Progenitor cell of endocrine pancreas (in vitro differentiated cells): ENCODE measurements at regions not wholly inside any gene's neighbourhood (a gene's known extent, or its start where the extent isn't known, plus 50 kb on each side); places are given as distances from the start of the nearest gene placed in this dataset.

Experiments
- DNase-seq: peaks from one replicate; pipeline ENCODE4 v3.0.0; 2021; ENCODE audit warnings: low spot score; ENCODE audit not compliant: unreplicated experiment
- H3K27ac Mint-ChIP-seq: 2 replicates; pipeline ENCODE4 v1.8.0; 2021; ENCODE audit warnings: mild to moderate bottlenecking, moderate library complexity, mixed read lengths
- H3K27me3 Mint-ChIP-seq: 2 replicates; pipeline ENCODE4 v1.8.0; 2021; ENCODE audit warnings: mixed read lengths
- H3K36me3 Mint-ChIP-seq: 2 replicates; pipeline ENCODE4 v1.8.0; 2022; ENCODE audit warnings: mixed read lengths; ENCODE audit not compliant: insufficient read depth
- H3K4me1 Mint-ChIP-seq: 2 replicates; pipeline ENCODE4 v1.8.0; 2021; ENCODE audit warnings: low read depth, mixed read lengths
- H3K4me3 Mint-ChIP-seq: 2 replicates; pipeline ENCODE4 v1.8.0; 2021; ENCODE audit warnings: low read depth, mild to moderate bottlenecking, moderate library complexity, mixed read lengths
- H3K9me3 Mint-ChIP-seq: 2 replicates; pipeline ENCODE4 v1.8.0; 2021; ENCODE audit warnings: low read depth, mixed read lengths
- CTCF ChIP-seq: fragments of 200-600 bp; sonication (generic); IDR thresholded peaks from one replicate; pipeline ENCODE4 v1.5.0; 2021; ENCODE audit warnings: antibody characterized with exemption, mild to moderate bottlenecking; ENCODE audit not compliant: unreplicated experiment

DNA sequence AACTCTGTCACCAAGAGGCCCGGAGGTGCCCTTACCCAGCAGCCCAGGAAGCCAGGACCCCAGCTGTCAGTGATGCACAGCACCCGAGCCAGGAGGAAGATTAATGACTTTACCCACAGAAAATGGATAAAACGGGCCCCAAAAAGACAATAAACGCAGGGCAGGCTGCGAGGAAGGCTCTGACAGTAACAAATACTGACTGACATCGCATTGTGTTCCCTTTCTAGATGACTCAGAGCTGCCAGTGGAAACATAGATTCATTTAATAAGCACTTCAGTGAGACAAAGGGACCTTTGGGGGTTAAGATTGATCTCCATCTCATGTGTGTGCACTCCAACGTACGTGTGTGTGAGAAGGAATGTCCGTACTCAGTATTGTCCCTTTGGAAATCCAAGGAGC lies 225.3 kb upstream of the PPP2R3A start:
- Mint-ChIP-seq H3K36me3 (no peaks in the 10 kb centered on the region), H3K4me1 (no peaks in the 10 kb centered on the region), H3K27ac (no peak overlapping the region), H3K4me3 (no peak overlapping the region), H3K27me3 (no peaks in the 10 kb centered on the region), H3K9me3 (peaks cover 10% of the 10 kb centered on the region)
- no peak for DNase-seq
- no peak for TF ChIP-seq CTCF

GRCh38 chr3:135740751-135741150 lies 224.8 kb upstream of the PPP2R3A start:
- no peak overlapping the region for H3K4me3 Mint-ChIP-seq

DNA sequence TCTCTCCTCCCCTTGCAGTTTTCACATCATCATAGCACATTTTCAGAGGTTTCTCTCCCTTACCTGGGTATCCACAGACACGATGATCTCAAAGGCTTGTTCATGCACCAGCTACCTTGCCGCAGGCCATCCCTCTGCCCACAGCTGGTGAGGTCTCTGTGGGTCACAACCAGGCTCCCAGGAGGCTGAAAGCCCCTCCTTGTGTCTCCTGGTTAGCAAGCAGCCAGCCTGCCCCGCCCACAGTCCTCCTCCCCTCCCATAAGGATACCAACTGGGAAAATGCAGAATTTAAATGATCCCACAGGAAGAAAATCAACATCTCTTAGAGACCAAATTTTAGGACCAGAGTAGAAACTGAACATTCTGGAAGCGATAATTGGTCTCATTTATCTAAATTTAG lies 213.5 kb upstream of the PPP2R3A start:
- TF ChIP-seq CTCF = no peak
- H3K27ac Mint-ChIP-seq = no peak overlapping the region
- H3K27me3 Mint-ChIP-seq = peaks cover 16% of the 10 kb centered on the region
- no peak overlapping the region for H3K4me3 Mint-ChIP-seq
- H3K9me3 Mint-ChIP-seq = no peaks in the 10 kb centered on the region
- H3K36me3 Mint-ChIP-seq = no peaks in the 10 kb centered on the region
- no peak for DNase-seq
- no peaks in the 10 kb centered on the region for H3K4me1 Mint-ChIP-seq

More at GRCh38 chr3:135740751-135741150, 224.8 kb upstream of the PPP2R3A start:
- no peaks in the 10 kb centered on the region for H3K36me3 Mint-ChIP-seq
- no peak for TF ChIP-seq CTCF
- H3K4me1 Mint-ChIP-seq = no peaks in the 10 kb centered on the region
- peaks cover 7% of the 10 kb centered on the region for H3K9me3 Mint-ChIP-seq
- no peaks in the 10 kb centered on the region for H3K27me3 Mint-ChIP-seq
- no peak for DNase-seq
- H3K27ac Mint-ChIP-seq = no peak overlapping the region

DNA sequence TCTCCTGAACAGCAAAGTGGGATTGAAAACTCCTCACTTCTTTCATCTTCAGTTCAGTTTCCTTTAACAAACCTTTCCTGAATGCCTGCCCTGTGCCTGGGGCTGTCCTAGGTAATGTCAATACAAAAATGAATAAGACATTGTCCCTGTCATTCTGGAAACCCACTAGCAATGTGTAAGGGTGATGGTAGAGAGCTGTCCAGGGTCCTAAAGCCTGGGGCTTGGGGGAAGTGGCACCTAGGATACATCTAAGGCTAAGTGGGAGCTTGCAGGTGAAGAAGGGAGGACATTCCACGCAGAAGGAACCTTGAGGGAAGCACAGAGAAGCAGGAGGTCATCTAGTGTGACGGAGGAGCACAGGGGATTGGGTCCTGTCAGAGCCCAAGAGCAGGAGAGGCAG lies 212.7 kb upstream of the PPP2R3A start:
- DNase-seq = peak; percentile 42
- peaks cover 12% of the 10 kb centered on the region for H3K27me3 Mint-ChIP-seq
- TF ChIP-seq CTCF = no peak
- no peaks in the 10 kb centered on the region for H3K9me3 Mint-ChIP-seq
- no peak overlapping the region for H3K4me3 Mint-ChIP-seq
- H3K36me3 Mint-ChIP-seq = no peaks in the 10 kb centered on the region
- H3K4me1 Mint-ChIP-seq = no peaks in the 10 kb centered on the region
- no peak overlapping the region for H3K27ac Mint-ChIP-seq

DNA sequence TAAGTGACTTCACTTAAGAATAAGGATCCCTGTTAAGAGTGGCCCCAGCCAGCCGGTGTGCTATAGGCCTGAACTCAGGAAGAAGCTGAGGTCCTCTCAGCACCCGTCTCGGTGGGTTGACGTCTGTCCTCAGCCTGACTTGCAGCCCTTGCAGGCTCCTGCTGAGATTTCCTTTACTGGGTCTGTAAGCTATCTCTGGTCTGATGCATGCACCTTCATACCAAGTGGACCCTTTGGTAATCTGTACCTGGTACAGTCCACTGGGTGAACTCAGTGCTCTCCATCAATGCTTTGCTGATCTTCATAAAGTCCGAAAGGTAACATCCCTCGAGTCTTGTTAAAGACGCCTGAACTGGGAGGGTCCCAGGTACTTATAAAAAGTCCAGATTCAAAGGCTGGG lies 212.0 kb upstream of the PPP2R3A start:
- H3K9me3 Mint-ChIP-seq = no peaks in the 10 kb centered on the region
- H3K27ac Mint-ChIP-seq = no peak overlapping the region
- no peaks in the 10 kb centered on the region for H3K36me3 Mint-ChIP-seq
- no peaks in the 10 kb centered on the region for H3K4me1 Mint-ChIP-seq
- H3K4me3 Mint-ChIP-seq = no peak overlapping the region
- peaks cover 12% of the 10 kb centered on the region for H3K27me3 Mint-ChIP-seq
- DNase-seq = no peak
- no peak for TF ChIP-seq CTCF
